ENCODE measurements at regions not wholly inside any gene's neighbourhood (a gene's known extent, or its start where the extent isn't known, plus 50 kb on each side); places are given as distances from the start of the nearest gene placed in this dataset.

- in situ Hi-C loops (cut with MboI; ENCODE audit: low sequenced_read_pairs, unreplicated experiment): no loop called here
- DNase-seq (ENCODE audit: low spot score): no peak
- TF ChIP-seq, protein P1, sequence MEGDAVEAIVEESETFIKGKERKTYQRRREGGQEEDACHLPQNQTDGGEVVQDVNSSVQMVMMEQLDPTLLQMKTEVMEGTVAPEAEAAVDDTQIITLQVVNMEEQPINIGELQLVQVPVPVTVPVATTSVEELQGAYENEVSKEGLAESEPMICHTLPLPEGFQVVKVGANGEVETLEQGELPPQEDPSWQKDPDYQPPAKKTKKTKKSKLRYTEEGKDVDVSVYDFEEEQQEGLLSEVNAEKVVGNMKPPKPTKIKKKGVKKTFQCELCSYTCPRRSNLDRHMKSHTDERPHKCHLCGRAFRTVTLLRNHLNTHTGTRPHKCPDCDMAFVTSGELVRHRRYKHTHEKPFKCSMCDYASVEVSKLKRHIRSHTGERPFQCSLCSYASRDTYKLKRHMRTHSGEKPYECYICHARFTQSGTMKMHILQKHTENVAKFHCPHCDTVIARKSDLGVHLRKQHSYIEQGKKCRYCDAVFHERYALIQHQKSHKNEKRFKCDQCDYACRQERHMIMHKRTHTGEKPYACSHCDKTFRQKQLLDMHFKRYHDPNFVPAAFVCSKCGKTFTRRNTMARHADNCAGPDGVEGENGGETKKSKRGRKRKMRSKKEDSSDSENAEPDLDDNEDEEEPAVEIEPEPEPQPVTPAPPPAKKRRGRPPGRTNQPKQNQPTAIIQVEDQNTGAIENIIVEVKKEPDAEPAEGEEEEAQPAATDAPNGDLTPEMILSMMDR (IDR thresholded peaks at IDR 0.05; ENCODE audit: borderline replicate concordance, control extremely low read depth, extremely low read depth, insufficient read depth, missing control alignments): no peak
Measured at GRCh38 chr7:156194813-156195212, 382.6 kb upstream of the SHH start.

GRCh38 chr7:156192921-156193320 lies 380.7 kb upstream of the SHH start:
- TF ChIP-seq, protein P1 (IDR thresholded peaks at IDR 0.05; ENCODE audit: borderline replicate concordance, control extremely low read depth, extremely low read depth, insufficient read depth, missing control alignments): no peak
- no peak for DNase-seq (ENCODE audit: low spot score)
- in situ Hi-C loops (cut with MboI; ENCODE audit: low sequenced_read_pairs, unreplicated experiment): no loop called here

DNA sequence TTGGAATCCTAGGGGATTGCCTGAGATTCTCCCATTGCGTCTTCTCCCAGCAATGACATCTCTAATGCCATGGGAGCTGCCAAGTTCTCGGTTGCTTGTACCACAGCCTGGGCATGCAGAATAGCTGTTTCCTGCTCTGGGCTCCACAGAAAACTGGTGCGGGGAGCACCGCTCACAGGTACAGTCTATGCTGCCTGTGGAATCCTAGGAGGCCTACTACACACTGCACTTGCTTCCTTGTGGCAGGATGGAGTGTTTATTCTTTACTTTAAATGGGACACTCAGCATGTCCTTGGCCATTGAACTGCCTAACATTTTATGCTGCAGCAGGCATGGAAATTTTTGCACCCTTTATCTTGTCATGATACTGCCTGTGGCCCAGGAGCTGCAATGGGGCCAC lies 378.8 kb upstream of the SHH start:
- DNase-seq (ENCODE audit: low spot score): no peak
- TF ChIP-seq, protein P1 (IDR thresholded peaks at IDR 0.05; ENCODE audit: borderline replicate concordance, control extremely low read depth, extremely low read depth, insufficient read depth, missing control alignments): no peak
- in situ Hi-C loops (cut with MboI; ENCODE audit: low sequenced_read_pairs, unreplicated experiment): no loop called here

DNA sequence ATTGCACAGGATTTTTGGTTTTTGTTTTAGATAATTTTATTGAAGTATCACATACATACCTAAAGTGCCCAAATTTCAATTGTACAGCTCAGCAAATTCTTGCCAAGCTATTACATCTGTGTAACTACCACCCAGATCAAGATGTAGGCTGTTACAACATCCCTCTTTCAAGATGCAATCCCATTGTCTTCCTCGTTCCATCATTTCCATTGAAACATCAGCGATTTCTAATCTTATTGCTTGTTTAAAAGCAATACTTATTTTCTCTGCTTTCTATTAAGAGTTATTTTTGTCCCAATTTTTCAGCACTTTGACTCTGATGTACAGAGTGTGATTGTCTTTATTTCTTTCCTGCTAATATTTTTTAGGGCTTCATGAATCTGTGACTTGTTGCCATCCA lies 372.8 kb upstream of the SHH start:
- TF ChIP-seq, protein P1 (IDR thresholded peaks at IDR 0.05; ENCODE audit: borderline replicate concordance, control extremely low read depth, extremely low read depth, insufficient read depth, missing control alignments): no peak
- in situ Hi-C loops (cut with MboI; ENCODE audit: low sequenced_read_pairs, unreplicated experiment): no loop called here
- DNase-seq (ENCODE audit: low spot score): no peak

GRCh38 chr7:156184164-156184563 lies 371.9 kb upstream of the SHH start:
- in situ Hi-C loops (cut with MboI; ENCODE audit: low sequenced_read_pairs, unreplicated experiment): no loop called here
- TF ChIP-seq, protein P1 (IDR thresholded peaks at IDR 0.05; ENCODE audit: borderline replicate concordance, control extremely low read depth, extremely low read depth, insufficient read depth, missing control alignments): no peak
- no peak for DNase-seq (ENCODE audit: low spot score)

- TF ChIP-seq, protein P1 (IDR thresholded peaks at IDR 0.05; ENCODE audit: borderline replicate concordance, control extremely low read depth, extremely low read depth, insufficient read depth, missing control alignments): no peak
- no peak for DNase-seq (ENCODE audit: low spot score)
- in situ Hi-C loops (cut with MboI; ENCODE audit: low sequenced_read_pairs, unreplicated experiment): no loop called here
Measured at GRCh38 chr7:156180451-156181229, 368.4 kb upstream of the SHH start.
